SK-N-SH (cell line): ENCODE measurements at regions not wholly inside any gene's neighbourhood (a gene's known extent, or its start where the extent isn't known, plus 50 kb on each side); places are given as distances from the start of the nearest gene placed in this dataset.
"Not testable (repeated sequence)": the region's sequence is repeated elsewhere in the genome, so short reads cannot be mapped to it uniquely, and the experiment has no call there.

ENCODE experiments used
- EP300 ChIP-seq, 2 experiments: IDR thresholded peaks; 2 replicates each; pipeline versions ENCODE4 v1.4.0 to v1.6.1; 2012; ENCODE audit warnings: borderline replicate concordance in 1 of 2, low read depth in 1 of 2, low read length in 1 of 2
- FOSL2 ChIP-seq: IDR thresholded peaks from 2 replicates; pipeline ENCODE4 v1.4.0; 2012; ENCODE audit warnings: low read depth, mild to moderate bottlenecking, moderate library complexity, borderline replicate concordance
- JUND ChIP-seq: IDR thresholded peaks from 2 replicates; pipeline ENCODE4 v1.4.0; 2012
- POLR2AphosphoS5 ChIP-seq: IDR thresholded peaks from 2 replicates; pipeline ENCODE4 v1.6.1; 2012; ENCODE audit warnings: low read depth, low read length
- RAD21 ChIP-seq: IDR thresholded peaks from 2 replicates; pipeline ENCODE4 v1.6.1; 2012; ENCODE audit warnings: mild to moderate bottlenecking, low read length
- REST ChIP-seq: IDR thresholded peaks from 2 replicates; pipeline ENCODE4 v1.6.1; 2012; ENCODE audit warnings: mild to moderate bottlenecking, low read depth, low read length, moderate library complexity
- SIN3A ChIP-seq: IDR thresholded peaks from 2 replicates; pipeline ENCODE4 v1.6.1; 2012; ENCODE audit warnings: low read depth, mild to moderate bottlenecking, low read length, moderate library complexity, borderline replicate concordance
- SMC3 ChIP-seq: IDR thresholded peaks from 2 replicates; pipeline ENCODE4 v1.6.1; 2012; ENCODE audit warnings: low read depth, low read length, improper control_type of control experiment
- TAF1 ChIP-seq: IDR thresholded peaks from 2 replicates; pipeline ENCODE4 v1.6.1; 2012; ENCODE audit warnings: low read depth, mild to moderate bottlenecking, low read length, moderate library complexity, borderline replicate concordance
- YY1 ChIP-seq: IDR thresholded peaks from 2 replicates; pipeline ENCODE4 v1.4.0; 2012; ENCODE audit warnings: low read depth, mild to moderate bottlenecking
- TF ChIP-seq, protein P1 (sequence below): fragments of 200-600 bp; sonication (generic); IDR thresholded peaks from 2 replicates; pipeline ENCODE4 v1.6.1; 2017; ENCODE audit warnings: antibody characterized with exemption, mild to moderate bottlenecking, moderate library complexity
- TF ChIP-seq, protein P2 (sequence below): fragments of 150-350 bp; IDR thresholded peaks from 2 replicates; pipeline ENCODE4 v1.6.1; 2017; ENCODE audit warnings: antibody characterized with exemption, low read length, low read depth, borderline replicate concordance
- TF ChIP-seq, protein P3 (sequence below): IDR thresholded peaks from 2 replicates; pipeline ENCODE4 v1.4.0; 2012; ENCODE audit warnings: low read depth

DNA sequence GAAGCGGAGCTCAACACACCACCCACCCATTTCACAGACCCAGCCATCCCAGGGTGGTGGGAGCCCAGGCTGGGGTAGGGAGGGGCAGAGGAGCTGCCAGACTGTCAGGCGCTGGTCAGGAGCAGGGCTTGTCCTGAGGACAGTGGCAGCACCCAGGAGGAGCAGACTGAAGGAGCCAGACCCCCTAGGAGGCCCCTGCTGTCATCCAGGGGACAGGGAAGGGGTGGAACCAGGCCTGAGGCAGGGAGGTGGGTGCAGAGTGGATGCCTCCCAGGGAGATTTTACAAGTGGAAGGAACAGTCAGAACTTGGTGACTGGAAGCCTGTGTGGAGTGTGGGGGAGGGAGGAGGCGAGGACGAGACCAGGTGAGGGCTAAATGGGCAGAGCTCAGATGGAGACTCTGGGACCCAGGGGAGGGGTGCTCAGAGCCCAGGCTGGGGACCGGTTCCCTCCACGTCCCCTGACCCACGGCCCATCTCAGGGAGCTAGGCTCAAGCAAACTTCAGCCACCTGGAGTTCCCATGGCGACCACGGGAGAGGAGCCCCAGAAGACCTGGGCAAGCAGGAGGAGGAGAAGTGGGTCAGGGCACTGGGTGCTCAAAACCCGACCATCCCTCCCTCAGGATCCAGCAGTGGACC lies 215.4 kb downstream of the TBC1D2B start:
- TF ChIP-seq, protein P1, sequence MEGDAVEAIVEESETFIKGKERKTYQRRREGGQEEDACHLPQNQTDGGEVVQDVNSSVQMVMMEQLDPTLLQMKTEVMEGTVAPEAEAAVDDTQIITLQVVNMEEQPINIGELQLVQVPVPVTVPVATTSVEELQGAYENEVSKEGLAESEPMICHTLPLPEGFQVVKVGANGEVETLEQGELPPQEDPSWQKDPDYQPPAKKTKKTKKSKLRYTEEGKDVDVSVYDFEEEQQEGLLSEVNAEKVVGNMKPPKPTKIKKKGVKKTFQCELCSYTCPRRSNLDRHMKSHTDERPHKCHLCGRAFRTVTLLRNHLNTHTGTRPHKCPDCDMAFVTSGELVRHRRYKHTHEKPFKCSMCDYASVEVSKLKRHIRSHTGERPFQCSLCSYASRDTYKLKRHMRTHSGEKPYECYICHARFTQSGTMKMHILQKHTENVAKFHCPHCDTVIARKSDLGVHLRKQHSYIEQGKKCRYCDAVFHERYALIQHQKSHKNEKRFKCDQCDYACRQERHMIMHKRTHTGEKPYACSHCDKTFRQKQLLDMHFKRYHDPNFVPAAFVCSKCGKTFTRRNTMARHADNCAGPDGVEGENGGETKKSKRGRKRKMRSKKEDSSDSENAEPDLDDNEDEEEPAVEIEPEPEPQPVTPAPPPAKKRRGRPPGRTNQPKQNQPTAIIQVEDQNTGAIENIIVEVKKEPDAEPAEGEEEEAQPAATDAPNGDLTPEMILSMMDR = not testable (repeated sequence)
- not testable (repeated sequence) for TF ChIP-seq RAD21; YY1; JUND; SIN3A; TAF1; POLR2AphosphoS5; SMC3; FOSL2; REST; EP300 (IDR thresholded peaks at IDR 0.05; ENCODE audit: borderline replicate concordance in 1 of 2, low read depth in 1 of 2, low read length in 1 of 2)
- TF ChIP-seq, protein P2, sequence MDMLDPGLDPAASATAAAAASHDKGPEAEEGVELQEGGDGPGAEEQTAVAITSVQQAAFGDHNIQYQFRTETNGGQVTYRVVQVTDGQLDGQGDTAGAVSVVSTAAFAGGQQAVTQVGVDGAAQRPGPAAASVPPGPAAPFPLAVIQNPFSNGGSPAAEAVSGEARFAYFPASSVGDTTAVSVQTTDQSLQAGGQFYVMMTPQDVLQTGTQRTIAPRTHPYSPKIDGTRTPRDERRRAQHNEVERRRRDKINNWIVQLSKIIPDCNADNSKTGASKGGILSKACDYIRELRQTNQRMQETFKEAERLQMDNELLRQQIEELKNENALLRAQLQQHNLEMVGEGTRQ = not testable (repeated sequence)
- TF ChIP-seq, protein P3, sequence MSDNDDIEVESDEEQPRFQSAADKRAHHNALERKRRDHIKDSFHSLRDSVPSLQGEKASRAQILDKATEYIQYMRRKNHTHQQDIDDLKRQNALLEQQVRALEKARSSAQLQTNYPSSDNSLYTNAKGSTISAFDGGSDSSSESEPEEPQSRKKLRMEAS = not testable (repeated sequence)
